ENCODE measurements at regions not wholly inside any gene's neighbourhood (a gene's known extent, or its start where the extent isn't known, plus 50 kb on each side); places are given as distances from the start of the nearest gene placed in this dataset.

- TF ChIP-seq CTCF (IDR thresholded peaks at IDR 0.05) (no peak), POLR2A (IDR thresholded peaks at IDR 0.05) (no peak), EP300 (IDR thresholded peaks at IDR 0.05) (no peak)
Observed at GRCh38 chr22:34966980-34967565, 98.9 kb upstream of the ISX start.

Data from stomach (tissue), 4 donors.